Lung (tissue), 11 donors: ENCODE measurements at regions not wholly inside any gene's neighbourhood (a gene's known extent, or its start where the extent isn't known, plus 50 kb on each side); places are given as distances from the start of the nearest gene placed in this dataset.
A peak's percentile ranks its signal among the peaks of the same experiment; 100 is the strongest.

Experiments
- ATAC-seq: fragments of 200-7000 bp; cut with Tn5 transposase; one replicate; pipeline ENCODE4 v1.9.1; 2020; ENCODE audit warnings: moderate number of reproducible peaks; ENCODE audit not compliant: insufficient read depth, low FRiP score
- DNase-seq, 3 donors: peaks; one replicate each; pipeline ENCODE4 v3.0.0-alpha.2; 2013 to 2017
- H3K27ac ChIP-seq, 2 donors: one replicate each; pipeline ENCODE4 v1.5.1; 2013; ENCODE audit warnings: mild to moderate bottlenecking in 2 of 2, moderate library complexity in 2 of 2, control low read depth in 1 of 2, inconsistent platforms in 1 of 2, low read depth in 1 of 2, low read length in 1 of 2
- H3K27me3 ChIP-seq, 3 donors: one replicate each; pipeline ENCODE4 v1.5.1; 2013; ENCODE audit warnings: low read length in 2 of 3; ENCODE audit not compliant: control insufficient read depth in 3 of 3, insufficient read depth in 3 of 3
- H3K36me3 ChIP-seq, 4 donors: one replicate each; pipeline ENCODE4 v1.5.1; 2013; ENCODE audit warnings: low read length in 4 of 4, mild to moderate bottlenecking in 1 of 4, moderate library complexity in 1 of 4; ENCODE audit not compliant: control insufficient read depth in 4 of 4, insufficient read depth in 4 of 4
- H3K4me1 ChIP-seq, 5 donors: one replicate each; pipeline ENCODE4 v1.5.1; 2013; ENCODE audit warnings: low read length in 5 of 5, mild to moderate bottlenecking in 2 of 5, moderate library complexity in 1 of 5; ENCODE audit not compliant: control insufficient read depth in 5 of 5, insufficient read depth in 5 of 5
- H3K4me3 ChIP-seq: one replicate; pipeline ENCODE4 v1.5.1; 2013; ENCODE audit warnings: mild to moderate bottlenecking, control low read depth, moderate library complexity
- H3K9ac ChIP-seq, 2 donors: one replicate each; pipeline ENCODE4 v1.5.1; 2013; ENCODE audit warnings: low read length in 2 of 2, control low read depth in 1 of 2; ENCODE audit not compliant: insufficient read depth in 1 of 2
- H3K9me3 ChIP-seq, 4 donors: one replicate each; pipeline ENCODE4 v1.5.1; 2013; ENCODE audit warnings: low read length in 3 of 4, mild to moderate bottlenecking in 1 of 4, moderate library complexity in 1 of 4; ENCODE audit not compliant: control insufficient read depth in 4 of 4, insufficient read depth in 3 of 4
- CTCF ChIP-seq: IDR thresholded peaks from 2 replicates; pipeline ENCODE4 v1.5.1; 2012; ENCODE audit warnings: mild to moderate bottlenecking; ENCODE audit errors: control extremely low read depth, extremely low read depth
- WGBS, 2 donors: extraction: QIAGEN DNeasy Blood & Tissue Kit; methylation state at CpG; one replicate each; pipeline ENCODE4 v1.1.7; 2013; 5-methylcytosine and 5-hydroxymethylcytosine counted together
- donor health status: control.
- donor health status: control.
- donor health status: Bipolar disorder and iron deficiency.
- donor health status: healthy.
- donor health status: DM: yes; HTN: yes; CAD: no.

DNA sequence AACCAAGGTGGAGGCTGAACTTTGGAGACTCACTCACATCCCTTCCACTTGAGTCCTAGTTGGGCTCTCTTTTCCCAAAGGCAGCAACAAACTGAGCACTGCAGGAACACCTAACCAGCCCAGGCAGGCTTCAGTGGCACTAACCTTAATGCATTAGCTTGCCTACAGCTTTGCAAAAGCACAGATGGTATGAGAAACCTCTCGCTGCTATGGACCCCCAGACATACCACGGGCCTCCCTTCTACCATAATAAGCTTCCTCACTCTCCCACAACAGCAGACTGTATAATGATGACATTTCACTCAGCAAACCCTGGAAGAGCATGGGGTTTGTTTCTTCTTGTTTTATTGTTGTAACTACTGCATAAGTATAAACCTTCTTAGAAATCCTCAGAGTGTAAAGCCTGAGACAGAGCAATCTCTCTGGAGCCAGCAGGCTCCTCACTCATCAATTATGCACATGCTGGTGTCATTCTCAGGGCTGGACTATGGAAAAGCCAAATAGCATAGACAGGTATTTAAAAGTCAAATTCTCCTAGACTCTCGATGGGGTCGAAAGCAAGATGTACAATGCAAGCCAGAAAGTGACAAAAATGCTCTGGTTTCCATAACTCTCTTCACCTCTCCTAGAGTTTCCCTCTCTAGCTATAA lies 167.6 kb downstream of the NXPE2 start:
- Histone ChIP-seq H3K4me1 (peaks cover 0 to 27% (median 0%) of the 10 kb centered on the region in 5 donors), H3K27ac (no peak overlapping the region), H3K9ac (no peak overlapping the region), H3K27me3 (no peaks in the 10 kb centered on the region), H3K36me3 (no peaks in the 10 kb centered on the region), H3K9me3 (no peaks in the 10 kb centered on the region), H3K4me3 (no peak overlapping the region)
- DNase-seq (no peak), ATAC-seq (no peak)
- WGBS, 2 donors, result 83 to 85% methylated on average over 4 of the region's 4 CpGs
- no peak for TF ChIP-seq CTCF

GRCh38 chr11:114846416-114846791 lies 168.1 kb downstream of the NXPE2 start:
- no peak for TF ChIP-seq CTCF
- DNase-seq (peak; percentile 89 to 92 (median 92)), ATAC-seq (peak; percentile 34)

DNA sequence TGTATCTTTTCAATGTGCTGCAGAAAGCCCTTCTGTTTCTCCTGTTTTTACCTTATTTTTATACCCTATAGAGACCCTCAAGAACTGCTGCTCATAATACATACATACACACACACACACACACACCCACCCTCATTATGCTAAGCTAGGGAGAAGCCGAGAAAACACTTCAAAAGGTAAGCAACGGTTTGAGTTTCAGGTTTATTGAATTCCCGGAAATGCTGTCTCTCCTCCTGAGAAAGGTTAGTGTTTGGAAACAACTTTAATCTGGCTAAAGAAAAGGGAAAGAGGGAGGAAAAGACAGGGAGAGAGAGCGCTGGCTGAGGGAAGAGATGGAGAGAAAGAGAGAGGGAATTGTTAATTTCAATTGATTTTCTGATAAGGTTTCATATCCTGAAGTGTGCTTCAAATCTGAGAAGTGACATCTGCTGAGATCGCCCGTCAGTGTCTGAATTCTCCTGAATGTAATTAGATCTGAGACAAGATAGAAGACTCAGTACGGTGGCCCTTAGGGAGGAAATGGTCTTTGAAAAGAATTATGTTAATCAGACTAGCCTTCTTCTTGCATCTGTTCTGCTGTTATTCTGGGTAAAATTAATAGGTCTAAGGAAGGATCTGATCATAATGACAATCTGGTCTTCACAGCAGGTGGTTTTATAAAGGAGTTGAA lies 169.1 kb downstream of the NXPE2 start:
- TF ChIP-seq CTCF, result no peak
- Histone ChIP-seq H3K4me3 (no peak overlapping the region), H3K4me1 (peaks cover 0 to 27% (median 0%) of the 10 kb centered on the region in 5 donors), H3K9me3 (no peaks in the 10 kb centered on the region), H3K36me3 (no peaks in the 10 kb centered on the region), H3K27me3 (no peaks in the 10 kb centered on the region), H3K27ac (no peak overlapping the region), H3K9ac (no peak overlapping the region)
- WGBS, 2 donors, result 35 to 36% methylated on average over 7 of the region's 7 CpGs
- DNase-seq (no peak), ATAC-seq (no peak)

More at GRCh38 chr11:114846416-114846791, 168.1 kb downstream of the NXPE2 start:
- Histone ChIP-seq H3K9me3 (no peaks in the 10 kb centered on the region), H3K36me3 (no peaks in the 10 kb centered on the region), H3K27ac (no peak overlapping the region), H3K4me3 (no peak overlapping the region), H3K27me3 (no peaks in the 10 kb centered on the region), H3K9ac (no peak overlapping the region), H3K4me1 (peaks cover 0 to 27% (median 0%) of the 10 kb centered on the region in 5 donors)
- WGBS, 2 donors, result 59 to 75% methylated on average over 3 of the region's 3 CpGs
